GM12878 (cell line): ENCODE measurements at regions not wholly inside any gene's neighbourhood (a gene's known extent, or its start where the extent isn't known, plus 50 kb on each side); places are given as distances from the start of the nearest gene placed in this dataset.

Experiments used
- ATAC-seq: fragments of 200-7000 bp; cut with Tn5 transposase; 3 replicates; pipeline ENCODE4 v1.9.1; 2020; ENCODE audit warnings: mild to moderate bottlenecking, moderate library complexity
- BruUV-seq: library from RNA; stranded (reverse); fragments of 400-500 nt; replicated peaks from 2 replicates; lab custom pipeline; 2021; lab: Mats Ljungman, UMichigan
- CTCF ChIA-PET: fragments of 300-600 bp; sonication (Branson Sonifier 250); formaldehyde crosslinking; extraction: SDS; loops from one replicate; lab custom pipeline; 2021; ENCODE audit warnings: inconsistent platforms; lab: Yijun Ruan, JAX
- POLR2A ChIA-PET: fragments of 350-600 bp; formaldehyde crosslinking; extraction: SDS; loops from one replicate; lab custom pipeline; 2021; ENCODE audit warnings: inconsistent platforms; lab: Charles Lee
- RAD21 ChIA-PET: fragments of 300-600 bp; sonication (Branson Sonifier 250); formaldehyde crosslinking; loops from one replicate; lab custom pipeline; 2023; ENCODE audit warnings: antibody characterized with exemption; ENCODE audit not compliant: unreplicated experiment; lab: Charles Lee
- SMC1A ChIA-PET: fragments of 300-600 bp; sonication (Branson Sonifier 250); formaldehyde crosslinking; loops from one replicate; lab custom pipeline; 2023; ENCODE audit not compliant: unreplicated experiment, uncharacterized antibody; lab: Charles Lee
- DNase-seq: peaks from one replicate; pipeline ENCODE4 v3.0.0-alpha.2; 2011; ENCODE audit warnings: low read depth, low spot score
- FAIRE-seq: peaks from 3 replicates; lab custom pipeline; 2011; peaks lifted over from hg19 to GRCh38; lab: Jason Lieb, UNC
- H2AFZ ChIP-seq: 2 replicates; pipeline ENCODE4 v1.6.0; 2011; ENCODE audit warnings: low read depth, low read length, control low read depth; ENCODE audit not compliant: control insufficient read depth
- H3K27ac ChIP-seq: 2 replicates; pipeline ENCODE4 v1.5.1; 2011; ENCODE audit warnings: control low read depth; ENCODE audit not compliant: control insufficient read depth, insufficient read depth
- H3K27me3 ChIP-seq, 2 experiments: replicated peaks in 1 of 2; 2 replicates each; pipeline versions ENCODE4 v1.6.0 to v1.6.1; 2011; ENCODE audit warnings: low read length in 1 of 2; ENCODE audit not compliant: control insufficient read depth in 2 of 2, insufficient read depth in 2 of 2
- H3K36me3 ChIP-seq, 2 experiments: 2 replicates each; pipeline ENCODE4 v1.5.1; 2011; ENCODE audit warnings: low read length in 1 of 2; ENCODE audit not compliant: control insufficient read depth in 2 of 2, insufficient read depth in 2 of 2
- H3K4me1 ChIP-seq: 2 replicates; pipeline ENCODE4 v1.6.1; 2011; ENCODE audit warnings: mild to moderate bottlenecking, low read length, moderate library complexity, mixed read lengths; ENCODE audit not compliant: control insufficient read depth, insufficient read depth
- H3K4me2 ChIP-seq: 2 replicates; pipeline ENCODE4 v1.6.0; 2011; ENCODE audit warnings: control low read depth; ENCODE audit not compliant: control insufficient read depth, insufficient read depth
- H3K4me3 ChIP-seq: fragments of 200-600 bp; sonication (generic); 2 replicates; pipeline ENCODE4 v1.5.1; 2016
- H3K79me2 ChIP-seq: 2 replicates; pipeline ENCODE4 v1.6.0; 2011; ENCODE audit warnings: low read length; ENCODE audit not compliant: control insufficient read depth, insufficient read depth
- H3K9ac ChIP-seq: 2 replicates; pipeline ENCODE4 v1.8.0; 2011; ENCODE audit warnings: low read length, control low read depth, mixed read lengths; ENCODE audit not compliant: control insufficient read depth, insufficient read depth
- H3K9me3 ChIP-seq: replicated peaks from 3 replicates; pipeline ENCODE4 v1.5.1; 2011; ENCODE audit warnings: mild to moderate bottlenecking, low read length; ENCODE audit not compliant: control insufficient read depth, insufficient read depth
- H4K20me1 ChIP-seq: 2 replicates; pipeline ENCODE4 v1.6.0; 2011; ENCODE audit not compliant: control insufficient read depth, insufficient read depth
- BCL11A ChIP-seq: IDR thresholded peaks from 2 replicates; pipeline ENCODE4 v1.6.1; 2011; ENCODE audit warnings: low read depth, low read length
- CTCF ChIP-seq, 3 experiments: IDR thresholded peaks in 2 of 3; conservative IDR thresholded peaks in 1 of 3; 2 replicates each; pipeline ENCODE4 v1.5.1; 2011; ENCODE audit warnings: low read depth in 3 of 3, low read length in 3 of 3, mild to moderate bottlenecking in 3 of 3, control low read depth in 2 of 3, moderate library complexity in 2 of 3, inconsistent platforms in 1 of 3, mixed read lengths in 1 of 3; ENCODE audit not compliant: control insufficient read depth in 2 of 3, insufficient read depth in 1 of 3; ENCODE audit errors: extremely low read depth in 1 of 3
- EP300 ChIP-seq, 2 experiments: fragments of 150-350 bp in 1 of 2; IDR thresholded peaks; 2 replicates each; pipeline ENCODE4 v1.6.1; 2011 to 2012; ENCODE audit warnings: low read depth in 2 of 2, low read length in 2 of 2, borderline replicate concordance in 1 of 2, improper control_type of control experiment in 1 of 2, inconsistent platforms in 1 of 2; ENCODE audit not compliant: control insufficient read depth in 1 of 2
- FOXK2 ChIP-seq: fragments of 450-650 bp; IDR thresholded peaks from 2 replicates; pipeline ENCODE4 v1.6.1; 2017; ENCODE audit warnings: mild to moderate bottlenecking, moderate library complexity
- HDAC6 ChIP-seq: fragments of 200-600 bp; sonication (generic); IDR thresholded peaks from one replicate; pipeline ENCODE4 v1.8.0; 2017; ENCODE audit warnings: antibody characterized with exemption; ENCODE audit not compliant: unreplicated experiment
- IRF5 ChIP-seq: fragments of 450-650 bp; IDR thresholded peaks from 2 replicates; pipeline ENCODE4 v1.6.1; 2017; ENCODE audit warnings: borderline replicate concordance
- NFYA ChIP-seq: IDR thresholded peaks from 2 replicates; pipeline ENCODE4 v1.6.1; 2011; ENCODE audit warnings: low read depth, mild to moderate bottlenecking, low read length, improper control_type of control experiment, borderline replicate concordance
- NFYB ChIP-seq: IDR thresholded peaks from 2 replicates; pipeline ENCODE4 v1.6.1; 2011; ENCODE audit warnings: low read depth, mild to moderate bottlenecking, low read length, improper control_type of control experiment, moderate library complexity; ENCODE audit not compliant: insufficient read depth
- NR2C2 ChIP-seq: IDR thresholded peaks from 2 replicates; pipeline ENCODE4 v1.6.1; 2011; ENCODE audit warnings: borderline replicate concordance, low read depth; ENCODE audit not compliant: control insufficient read depth, insufficient read length
- POLR2AphosphoS2 ChIP-seq: IDR thresholded peaks from 2 replicates; pipeline ENCODE4 v1.6.1; 2011; ENCODE audit warnings: low read depth, mild to moderate bottlenecking, low read length, improper control_type of control experiment, moderate library complexity
- SMAD5 ChIP-seq: IDR thresholded peaks from 2 replicates; pipeline ENCODE4 v1.6.1; 2016; ENCODE audit warnings: antibody characterized with exemption, low read depth
- YY1 ChIP-seq: IDR thresholded peaks from 2 replicates; pipeline ENCODE4 v1.6.1; 2011; ENCODE audit warnings: low read depth, mild to moderate bottlenecking, low read length
- in situ Hi-C: fragments of 300-500 bp; cut with MboI; formaldehyde crosslinking; loops from 9 replicates; pipeline ENCODE4 v1.14.3; 2018; ENCODE audit warnings: mixed read lengths
- intact Hi-C: fragments of 100-400 bp; cut with micrococcal nuclease; formaldehyde crosslinking; loops from one replicate; pipeline ENCODE4 v1.14.2; 2022; ENCODE audit not compliant: unreplicated experiment
- TF ChIP-seq, protein P1 (sequence below): fragments of 450-650 bp; IDR thresholded peaks from 2 replicates; pipeline ENCODE4 v1.6.1; 2018; ENCODE audit warnings: borderline replicate concordance, mild to moderate bottlenecking; ENCODE audit not compliant: partially characterized antibody
- TF ChIP-seq, protein P2 (sequence below): IDR thresholded peaks from 2 replicates; pipeline ENCODE4 v1.6.1; 2011; ENCODE audit warnings: low read depth, mild to moderate bottlenecking, low read length, moderate library complexity, borderline replicate concordance; ENCODE audit errors: extremely low read depth
- TF ChIP-seq, protein P3 (sequence below): fragments of 450-650 bp; IDR thresholded peaks from 2 replicates; pipeline ENCODE4 v1.6.1; 2016; ENCODE audit warnings: mild to moderate bottlenecking

- intact Hi-C loops (no loop called here), in situ Hi-C loops (no loop called here)
- H3K27ac ChIP-seq: no peak overlapping the region
- no TSS peak for BruUV-seq
- DNase-seq: no peak
- ChIA-PET CTCF (interaction anchor here (1.3 kb wide), 1 partner anchor 361 kb away, joined by 3 read pairs; no protein-coding TSS in a partner anchor), RAD21 (no interaction called here), SMC1A (no interaction called here), POLR2A (no interaction called here)
- no peaks in the 10 kb centered on the region for H3K9me3 ChIP-seq
- no peaks in the 10 kb centered on the region for H3K36me3 ChIP-seq
- H2AFZ ChIP-seq: no peak overlapping the region
- H3K79me2 ChIP-seq: no peaks in the 10 kb centered on the region
- H4K20me1 ChIP-seq: no peaks in the 10 kb centered on the region
- no peak overlapping the region for H3K9ac ChIP-seq
- FAIRE-seq: no peak
- H3K4me2 ChIP-seq: no peak overlapping the region
- no peak for ATAC-seq
- H3K4me3 ChIP-seq: no peak overlapping the region
- no peaks in the 10 kb centered on the region for H3K4me1 ChIP-seq
- H3K27me3 ChIP-seq: no peaks in the 10 kb centered on the region
- TF ChIP-seq EP300 (IDR thresholded peaks at IDR 0.05; ENCODE audit: borderline replicate concordance in 1 of 2, control insufficient read depth in 1 of 2, low read depth in 2 of 2, low read length in 2 of 2) (no peak), IRF5 (no peak), POLR2AphosphoS2 (no peak), NFYA (no peak), FOXK2 (no peak), NR2C2 (no peak), BCL11A (no peak), SMAD5 (no peak), HDAC6 (no peak), YY1 (no peak), CTCF (IDR thresholded peaks at IDR 0.05 in 2 of 3, conservative IDR thresholded peaks at IDR 0.05 in 1 of 3; ENCODE audit: control insufficient read depth in 2 of 3, extremely low read depth in 1 of 3, insufficient read depth in 1 of 3, low read depth in 3 of 3, low read length in 3 of 3) (no peak), NFYB (no peak)
- TF ChIP-seq, protein P1, sequence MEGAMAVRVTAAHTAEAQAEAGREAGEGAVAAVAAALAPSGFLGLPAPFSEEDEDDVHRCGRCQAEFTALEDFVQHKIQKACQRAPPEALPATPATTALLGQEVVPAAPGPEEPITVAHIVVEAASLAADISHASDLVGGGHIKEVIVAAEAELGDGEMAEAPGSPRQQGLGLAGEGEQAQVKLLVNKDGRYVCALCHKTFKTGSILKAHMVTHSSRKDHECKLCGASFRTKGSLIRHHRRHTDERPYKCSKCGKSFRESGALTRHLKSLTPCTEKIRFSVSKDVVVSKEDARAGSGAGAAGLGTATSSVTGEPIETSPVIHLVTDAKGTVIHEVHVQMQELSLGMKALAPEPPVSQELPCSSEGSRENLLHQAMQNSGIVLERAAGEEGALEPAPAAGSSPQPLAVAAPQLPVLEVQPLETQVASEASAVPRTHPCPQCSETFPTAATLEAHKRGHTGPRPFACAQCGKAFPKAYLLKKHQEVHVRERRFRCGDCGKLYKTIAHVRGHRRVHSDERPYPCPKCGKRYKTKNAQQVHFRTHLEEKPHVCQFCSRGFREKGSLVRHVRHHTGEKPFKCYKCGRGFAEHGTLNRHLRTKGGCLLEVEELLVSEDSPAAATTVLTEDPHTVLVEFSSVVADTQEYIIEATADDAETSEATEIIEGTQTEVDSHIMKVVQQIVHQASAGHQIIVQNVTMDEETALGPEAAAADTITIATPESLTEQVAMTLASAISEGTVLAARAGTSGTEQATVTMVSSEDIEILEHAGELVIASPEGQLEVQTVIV: no peak
- TF ChIP-seq, protein P2, sequence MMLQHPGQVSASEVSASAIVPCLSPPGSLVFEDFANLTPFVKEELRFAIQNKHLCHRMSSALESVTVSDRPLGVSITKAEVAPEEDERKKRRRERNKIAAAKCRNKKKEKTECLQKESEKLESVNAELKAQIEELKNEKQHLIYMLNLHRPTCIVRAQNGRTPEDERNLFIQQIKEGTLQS: no peak
- TF ChIP-seq, protein P3, sequence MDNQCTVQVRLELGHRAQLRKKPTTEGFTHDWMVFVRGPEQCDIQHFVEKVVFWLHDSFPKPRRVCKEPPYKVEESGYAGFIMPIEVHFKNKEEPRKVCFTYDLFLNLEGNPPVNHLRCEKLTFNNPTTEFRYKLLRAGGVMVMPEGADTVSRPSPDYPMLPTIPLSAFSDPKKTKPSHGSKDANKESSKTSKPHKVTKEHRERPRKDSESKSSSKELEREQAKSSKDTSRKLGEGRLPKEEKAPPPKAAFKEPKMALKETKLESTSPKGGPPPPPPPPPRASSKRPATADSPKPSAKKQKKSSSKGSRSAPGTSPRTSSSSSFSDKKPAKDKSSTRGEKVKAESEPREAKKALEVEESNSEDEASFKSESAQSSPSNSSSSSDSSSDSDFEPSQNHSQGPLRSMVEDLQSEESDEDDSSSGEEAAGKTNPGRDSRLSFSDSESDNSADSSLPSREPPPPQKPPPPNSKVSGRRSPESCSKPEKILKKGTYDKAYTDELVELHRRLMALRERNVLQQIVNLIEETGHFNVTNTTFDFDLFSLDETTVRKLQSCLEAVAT: no peak
Measured at GRCh38 chr4:23728971-23729370, 160.9 kb downstream of the PPARGC1A start.
